Duodenal mucosa (tissue), 2 donors: ENCODE measurements at regions not wholly inside any gene's neighbourhood (a gene's known extent, or its start where the extent isn't known, plus 50 kb on each side); places are given as distances from the start of the nearest gene placed in this dataset.
"Not testable (repeated sequence)": the region's sequence is repeated elsewhere in the genome, so short reads cannot be mapped to it uniquely, and the experiment has no call there.

Experiments used
- H3K27ac ChIP-seq: one replicate; pipeline ENCODE4 v1.7.0; 2013; ENCODE audit warnings: low read depth, low read length
- H3K27me3 ChIP-seq, 2 donors: one replicate each; pipeline ENCODE4 v1.7.0; 2013; ENCODE audit warnings: low read length in 2 of 2, control low read depth in 1 of 2; ENCODE audit not compliant: insufficient read depth in 2 of 2, control insufficient read depth in 1 of 2
- H3K36me3 ChIP-seq, 2 donors: one replicate each; pipeline ENCODE4 v1.7.0; 2013; ENCODE audit warnings: low read length in 2 of 2, control low read depth in 1 of 2; ENCODE audit not compliant: insufficient read depth in 2 of 2, control insufficient read depth in 1 of 2
- H3K4me1 ChIP-seq, 2 donors: one replicate each; pipeline ENCODE4 v1.7.0; 2013; ENCODE audit warnings: low read length in 2 of 2, control low read depth in 1 of 2; ENCODE audit not compliant: insufficient read depth in 2 of 2, control insufficient read depth in 1 of 2
- H3K4me3 ChIP-seq, 2 donors: one replicate each; pipeline ENCODE4 v1.7.0; 2013; ENCODE audit warnings: low read length in 2 of 2, low read depth in 1 of 2
- H3K9ac ChIP-seq, 2 donors: one replicate each; pipeline ENCODE4 v1.7.0; 2013; ENCODE audit warnings: low read length in 2 of 2, low read depth in 1 of 2
- H3K9me3 ChIP-seq, 2 donors: one replicate each; pipeline ENCODE4 v1.7.0; 2013; ENCODE audit warnings: low read length in 2 of 2, control low read depth in 1 of 2; ENCODE audit not compliant: control insufficient read depth in 1 of 2

DNA sequence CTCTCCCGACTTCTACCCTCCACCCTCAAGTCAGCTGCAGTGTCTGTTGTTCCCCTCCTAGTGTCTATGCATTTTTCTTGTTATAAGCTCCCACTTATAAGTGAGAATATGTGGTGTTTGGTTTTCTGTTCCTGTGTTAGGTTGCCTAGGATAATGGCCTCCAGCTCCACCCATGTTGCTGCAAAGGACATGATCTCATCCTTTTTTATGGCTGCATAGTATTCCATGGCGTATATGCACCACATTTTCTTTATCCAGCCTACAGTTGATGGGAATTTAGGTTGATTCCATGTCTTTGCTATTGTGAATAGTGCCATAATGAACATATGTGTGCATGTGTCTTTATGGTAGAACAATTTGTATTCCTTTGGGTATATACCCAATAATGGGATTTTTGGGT lies 80.7 kb downstream of the SPTSSA start:
- H3K4me1 ChIP-seq, result peaks cover 0 to 12% of the 10 kb centered on the region in 2 donors
- not testable (repeated sequence) for H3K4me3 ChIP-seq, H3K9ac ChIP-seq, H3K9me3 ChIP-seq, H3K27ac ChIP-seq, H3K36me3 ChIP-seq, H3K27me3 ChIP-seq

DNA sequence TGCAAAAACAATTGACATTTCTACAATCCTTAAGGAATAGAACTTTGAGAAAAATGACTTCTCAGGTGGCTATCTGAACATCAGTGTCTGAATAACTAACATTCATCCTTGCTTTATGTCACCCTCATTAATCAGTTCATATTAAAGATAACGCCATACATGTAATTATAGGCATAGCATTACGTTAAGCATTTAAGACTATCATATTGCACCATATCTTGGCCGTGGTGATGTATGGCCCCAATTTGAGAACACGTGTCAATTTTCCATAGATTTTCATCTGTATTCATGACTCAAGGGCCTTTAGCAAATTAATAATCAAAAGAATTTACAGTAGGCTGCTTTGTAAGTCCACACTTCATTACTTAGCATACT lies 81.6 kb downstream of the SPTSSA start:
- Histone ChIP-seq H3K4me3 (no peak overlapping the region), H3K27me3 (no peaks in the 10 kb centered on the region), H3K9ac (no peak overlapping the region), H3K36me3 (no peaks in the 10 kb centered on the region), H3K4me1 (peaks cover 7 to 21% of the 10 kb centered on the region in 2 donors), H3K9me3 (no peaks in the 10 kb centered on the region), H3K27ac (no peak overlapping the region)

DNA sequence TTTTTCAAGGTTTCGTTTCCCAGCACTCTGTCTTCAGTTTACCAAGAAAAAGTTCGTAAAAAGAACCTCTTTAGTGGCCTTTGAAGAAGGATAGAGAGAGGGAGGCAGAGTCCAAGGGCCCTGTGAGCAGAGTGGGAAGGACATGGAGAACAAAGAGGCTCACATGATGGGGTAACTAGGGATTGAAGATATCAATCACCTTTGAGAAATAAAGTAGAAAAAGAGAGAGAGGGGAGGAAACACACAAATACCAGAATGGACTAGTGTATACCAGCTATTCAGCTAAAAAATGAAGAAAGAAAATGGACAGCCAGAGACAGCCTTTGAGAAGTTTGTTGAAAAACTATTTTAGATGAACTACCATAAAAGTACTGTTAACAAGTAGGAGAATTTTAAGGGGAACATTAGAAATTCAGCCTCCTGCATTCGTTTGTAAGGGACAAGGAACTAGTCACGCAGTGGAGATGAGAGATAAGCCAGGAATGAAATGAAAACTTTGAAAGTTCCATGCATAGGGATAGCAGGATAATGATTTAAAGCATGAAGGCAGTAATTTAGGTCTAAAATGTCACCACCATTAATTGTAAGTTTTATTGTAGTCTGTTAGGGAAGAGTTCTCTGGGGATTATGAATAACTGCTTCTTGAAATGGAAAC lies 82.1 kb downstream of the SPTSSA start:
- Histone ChIP-seq H3K27ac (no peak overlapping the region), H3K9ac (no peak overlapping the region), H3K4me3 (no peak overlapping the region), H3K27me3 (no peaks in the 10 kb centered on the region), H3K36me3 (no peaks in the 10 kb centered on the region), H3K4me1 (peaks cover 10 to 21% of the 10 kb centered on the region in 2 donors), H3K9me3 (no peaks in the 10 kb centered on the region)

DNA sequence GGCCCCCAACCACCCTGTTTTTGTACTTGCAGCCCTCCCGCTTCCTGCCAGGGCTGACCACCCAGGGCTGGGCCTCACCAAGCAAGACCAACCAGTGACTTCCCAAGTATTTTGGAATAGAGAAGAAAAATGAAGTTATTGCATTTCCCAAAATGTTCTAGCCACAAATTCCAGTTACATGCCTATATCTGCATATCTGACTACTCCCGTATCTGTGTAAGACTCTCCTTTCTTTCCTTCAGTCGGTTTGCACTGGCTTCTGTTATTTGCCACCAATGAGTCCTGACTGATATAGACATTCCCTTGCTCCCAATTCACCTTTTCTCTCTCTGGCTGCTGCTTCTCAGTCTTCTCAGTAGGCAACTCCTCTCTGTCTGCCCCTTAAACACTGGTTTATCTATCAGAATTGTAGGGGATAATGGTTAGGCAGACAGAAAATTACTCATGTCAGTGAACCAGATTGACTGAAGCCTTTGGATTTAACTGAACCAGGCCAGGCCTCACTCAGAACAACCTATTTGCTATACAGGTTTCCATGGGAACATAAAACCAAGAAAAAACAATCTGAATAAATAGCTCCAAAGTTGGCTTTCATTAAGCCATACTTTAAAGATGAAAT lies 85.3 kb downstream of the SPTSSA start:
- Histone ChIP-seq H3K9me3 (no peaks in the 10 kb centered on the region), H3K4me1 (peaks cover 10 to 26% of the 10 kb centered on the region in 2 donors), H3K9ac (no peak overlapping the region), H3K4me3 (no peak overlapping the region), H3K36me3 (no peaks in the 10 kb centered on the region), H3K27me3 (no peaks in the 10 kb centered on the region), H3K27ac (no peak overlapping the region)

DNA sequence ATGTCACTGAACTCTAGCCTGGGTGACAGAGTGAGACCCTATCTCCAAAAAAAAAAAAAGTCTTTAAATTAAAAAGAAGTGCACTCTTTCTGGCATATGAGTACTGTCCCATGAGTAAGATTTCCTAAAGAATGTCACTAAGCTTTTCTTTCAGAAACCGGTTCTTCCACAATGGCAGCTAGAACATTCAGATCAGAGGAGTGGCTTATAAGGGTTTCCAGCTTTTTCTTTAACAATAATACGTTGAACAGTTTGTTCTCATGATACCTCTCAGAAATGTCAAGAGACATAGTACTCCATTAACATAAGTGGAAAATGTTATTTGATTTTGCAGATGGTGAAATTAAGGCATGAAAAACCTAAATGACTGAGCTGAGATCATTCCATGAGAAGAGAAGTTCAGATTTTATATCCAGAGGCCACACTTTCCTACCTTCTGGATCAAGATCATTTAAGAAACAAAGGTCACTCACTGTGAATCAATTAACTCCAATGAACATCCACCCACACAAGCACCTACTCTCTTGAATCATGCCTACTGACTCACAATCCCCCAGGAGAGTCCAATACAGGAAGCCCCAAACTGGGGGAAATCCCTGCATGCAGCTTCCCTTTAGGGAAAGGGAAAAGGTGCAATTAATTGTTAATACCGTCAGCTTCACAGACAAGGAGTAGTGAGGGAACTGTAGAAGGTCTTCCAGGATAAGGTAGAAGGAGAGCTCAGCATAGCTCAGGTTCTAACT lies 86.9 kb downstream of the SPTSSA start:
- Histone ChIP-seq H3K4me1 (peaks cover 10 to 21% of the 10 kb centered on the region in 2 donors), H3K27ac (no peak overlapping the region), H3K36me3 (no peaks in the 10 kb centered on the region), H3K27me3 (no peaks in the 10 kb centered on the region), H3K9ac (no peak overlapping the region), H3K4me3 (no peak overlapping the region), H3K9me3 (no peaks in the 10 kb centered on the region)

DNA sequence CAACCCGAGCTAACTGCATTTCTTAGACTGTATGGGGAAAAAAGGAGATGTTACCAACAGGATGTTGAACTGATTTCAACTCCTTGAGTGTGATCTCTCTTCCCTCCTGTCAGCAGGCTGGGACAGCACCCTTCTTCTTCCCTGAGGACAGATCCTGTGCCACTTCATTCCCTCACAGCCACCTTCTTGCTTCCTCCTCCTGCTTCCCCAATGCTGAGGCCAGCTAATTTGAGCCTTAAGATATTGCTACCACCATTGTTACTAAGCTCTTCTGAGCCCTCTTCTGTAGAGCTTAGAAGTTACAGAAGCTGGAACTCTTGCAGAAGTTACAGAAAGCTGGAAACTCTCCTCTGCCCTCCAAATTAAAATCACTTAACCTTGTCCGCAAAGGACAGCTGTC lies 88.8 kb downstream of the SPTSSA start:
- Histone ChIP-seq H3K4me1 (peaks cover 22 to 27% of the 10 kb centered on the region in 2 donors), H3K36me3 (no peaks in the 10 kb centered on the region), H3K4me3 (no peak overlapping the region), H3K27ac (no peak overlapping the region), H3K9me3 (no peaks in the 10 kb centered on the region), H3K9ac (no peak overlapping the region), H3K27me3 (no peaks in the 10 kb centered on the region)

DNA sequence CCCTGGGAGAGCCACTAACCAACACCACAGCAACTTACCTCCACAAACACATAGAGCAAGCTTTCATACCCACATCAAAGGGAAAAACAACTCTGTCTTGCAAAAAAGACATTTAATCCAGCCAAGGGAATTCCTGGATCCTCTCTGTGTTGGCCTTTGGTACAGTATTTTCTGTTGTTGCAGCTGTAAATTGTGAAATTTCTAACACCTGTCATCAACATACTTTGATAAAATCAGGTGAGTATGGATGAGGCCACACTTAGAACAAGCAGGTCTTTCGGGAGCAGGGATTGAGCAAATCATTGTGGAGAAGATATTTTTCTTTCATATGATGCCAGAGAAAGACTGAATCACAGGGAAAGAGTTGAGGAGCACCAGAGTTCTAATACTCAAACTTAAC lies 89.3 kb downstream of the SPTSSA start:
- H3K9me3 ChIP-seq, result no peaks in the 10 kb centered on the region
- H3K27me3 ChIP-seq, result no peaks in the 10 kb centered on the region
- no peak overlapping the region for H3K4me3 ChIP-seq
- H3K36me3 ChIP-seq, result no peaks in the 10 kb centered on the region
- H3K9ac ChIP-seq, result no peak overlapping the region
- peaks cover 22 to 30% of the 10 kb centered on the region in 2 donors for H3K4me1 ChIP-seq
- no peak overlapping the region for H3K27ac ChIP-seq

- Histone ChIP-seq H3K4me1 (peaks cover 13 to 27% of the 10 kb centered on the region in 2 donors), H3K27me3 (no peaks in the 10 kb centered on the region)
Measured at GRCh38 chr14:34369648-34370030, 92.4 kb downstream of the SPTSSA start.

GRCh38 chr14:34368971-34369647 lies 92.9 kb downstream of the SPTSSA start:
- Histone ChIP-seq H3K27me3 (no peaks in the 10 kb centered on the region), H3K4me3 (no peak overlapping the region), H3K36me3 (no peaks in the 10 kb centered on the region), H3K27ac (peak overlapping the region; percentile 30), H3K9me3 (no peaks in the 10 kb centered on the region), H3K9ac (peak overlapping the region in 1 of 2 donors; percentile 0), H3K4me1 (peaks cover 13 to 27% of the 10 kb centered on the region in 2 donors)

More at GRCh38 chr14:34369648-34370030, 92.4 kb downstream of the SPTSSA start:
- Histone ChIP-seq H3K9ac (no peak overlapping the region), H3K4me3 (no peak overlapping the region), H3K36me3 (no peaks in the 10 kb centered on the region), H3K27ac (no peak overlapping the region), H3K9me3 (no peaks in the 10 kb centered on the region)
